ENCODE measurements at regions not wholly inside any gene's neighbourhood (a gene's known extent, or its start where the extent isn't known, plus 50 kb on each side); places are given as distances from the start of the nearest gene placed in this dataset.

DNA sequence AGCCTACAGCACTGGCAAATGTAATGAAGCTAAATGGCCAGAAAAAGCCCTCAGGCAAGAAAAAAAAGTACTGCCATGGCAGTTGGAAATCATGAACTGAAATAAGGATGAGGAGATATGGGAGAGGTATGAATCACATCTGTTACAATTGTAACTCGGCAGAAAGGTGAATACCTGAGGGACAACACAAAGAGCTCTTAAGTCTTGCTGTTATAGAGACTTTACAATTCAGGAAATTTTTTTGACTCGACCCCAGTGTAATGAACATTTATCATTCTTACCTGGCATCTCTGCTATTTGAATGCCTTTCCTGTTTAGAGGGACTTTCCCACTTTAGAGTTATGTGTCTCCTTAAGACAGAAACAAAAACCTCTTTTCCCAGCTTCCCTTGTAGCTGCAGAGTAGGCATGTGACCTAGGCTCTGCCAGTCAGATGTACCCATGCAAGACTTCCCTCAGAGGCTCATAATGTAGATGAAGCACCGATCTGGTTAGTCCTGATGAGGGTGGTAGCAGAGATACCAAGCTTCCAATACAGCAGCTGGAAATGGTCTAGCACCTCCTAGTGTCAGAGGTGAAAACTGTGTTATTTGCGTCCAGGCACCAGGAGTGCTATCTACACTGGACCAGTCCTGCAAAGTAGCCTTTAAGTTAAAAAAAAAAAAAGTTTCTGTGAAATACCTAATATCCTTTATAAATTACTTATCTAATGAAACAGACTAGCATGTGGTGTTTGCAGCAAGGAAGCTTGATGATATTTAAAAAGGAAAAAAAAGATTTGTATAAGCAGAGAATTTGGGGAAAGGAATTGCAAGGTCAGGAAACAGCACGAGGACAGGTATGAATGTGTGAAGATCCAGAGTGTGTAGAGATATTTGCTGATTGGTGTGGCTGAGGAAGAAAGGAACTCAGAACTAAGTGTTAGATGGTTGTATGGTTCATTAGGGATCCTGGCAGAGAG lies 146.9 kb upstream of the SLC1A3 start:
- no peaks in the 10 kb centered on the region for H3K4me1 ChIP-seq (ENCODE audit: control insufficient read depth, insufficient read depth, low read length)
- 15% methylated on average over 5 of the region's 5 CpGs for WGBS (ENCODE audit: insufficient coverage, insufficient replicate concordance, low lambda C conversion rate, missing lambda C conversion rate)
- ChIA-PET RAD21 (ENCODE audit: unreplicated experiment) (no interaction called here), SMC1A (ENCODE audit: uncharacterized antibody, unreplicated experiment) (interaction anchor here (0.5 to 1.9 kb wide), 5 partner anchors 9 to 194 kb away, joined by 3 to 6 read pairs (median 4); no protein-coding TSS in a partner anchor), CTCF (interaction anchor here (0.6 to 2.0 kb wide), 17 partner anchors 9 to 231 kb away, joined by 3 to 12 read pairs (median 4); no protein-coding TSS in a partner anchor), POLR2A (no interaction called here)
- H3K4me2 ChIP-seq (ENCODE audit: control insufficient read depth, insufficient read depth) = 0 out of 2 replicates have a peak overlapping the region, but pooled peaks have one; percentile 22
- TF ChIP-seq, protein P1, sequence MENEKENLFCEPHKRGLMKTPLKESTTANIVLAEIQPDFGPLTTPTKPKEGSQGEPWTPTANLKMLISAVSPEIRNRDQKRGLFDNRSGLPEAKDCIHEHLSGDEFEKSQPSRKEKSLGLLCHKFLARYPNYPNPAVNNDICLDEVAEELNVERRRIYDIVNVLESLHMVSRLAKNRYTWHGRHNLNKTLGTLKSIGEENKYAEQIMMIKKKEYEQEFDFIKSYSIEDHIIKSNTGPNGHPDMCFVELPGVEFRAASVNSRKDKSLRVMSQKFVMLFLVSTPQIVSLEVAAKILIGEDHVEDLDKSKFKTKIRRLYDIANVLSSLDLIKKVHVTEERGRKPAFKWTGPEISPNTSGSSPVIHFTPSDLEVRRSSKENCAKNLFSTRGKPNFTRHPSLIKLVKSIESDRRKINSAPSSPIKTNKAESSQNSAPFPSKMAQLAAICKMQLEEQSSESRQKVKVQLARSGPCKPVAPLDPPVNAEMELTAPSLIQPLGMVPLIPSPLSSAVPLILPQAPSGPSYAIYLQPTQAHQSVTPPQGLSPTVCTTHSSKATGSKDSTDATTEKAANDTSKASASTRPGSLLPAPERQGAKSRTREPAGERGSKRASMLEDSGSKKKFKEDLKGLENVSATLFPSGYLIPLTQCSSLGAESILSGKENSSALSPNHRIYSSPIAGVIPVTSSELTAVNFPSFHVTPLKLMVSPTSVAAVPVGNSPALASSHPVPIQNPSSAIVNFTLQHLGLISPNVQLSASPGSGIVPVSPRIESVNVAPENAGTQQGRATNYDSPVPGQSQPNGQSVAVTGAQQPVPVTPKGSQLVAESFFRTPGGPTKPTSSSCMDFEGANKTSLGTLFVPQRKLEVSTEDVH (IDR thresholded peaks at IDR 0.05; ENCODE audit: low read depth, partially characterized antibody) = no peak
- TF ChIP-seq, protein P2, sequence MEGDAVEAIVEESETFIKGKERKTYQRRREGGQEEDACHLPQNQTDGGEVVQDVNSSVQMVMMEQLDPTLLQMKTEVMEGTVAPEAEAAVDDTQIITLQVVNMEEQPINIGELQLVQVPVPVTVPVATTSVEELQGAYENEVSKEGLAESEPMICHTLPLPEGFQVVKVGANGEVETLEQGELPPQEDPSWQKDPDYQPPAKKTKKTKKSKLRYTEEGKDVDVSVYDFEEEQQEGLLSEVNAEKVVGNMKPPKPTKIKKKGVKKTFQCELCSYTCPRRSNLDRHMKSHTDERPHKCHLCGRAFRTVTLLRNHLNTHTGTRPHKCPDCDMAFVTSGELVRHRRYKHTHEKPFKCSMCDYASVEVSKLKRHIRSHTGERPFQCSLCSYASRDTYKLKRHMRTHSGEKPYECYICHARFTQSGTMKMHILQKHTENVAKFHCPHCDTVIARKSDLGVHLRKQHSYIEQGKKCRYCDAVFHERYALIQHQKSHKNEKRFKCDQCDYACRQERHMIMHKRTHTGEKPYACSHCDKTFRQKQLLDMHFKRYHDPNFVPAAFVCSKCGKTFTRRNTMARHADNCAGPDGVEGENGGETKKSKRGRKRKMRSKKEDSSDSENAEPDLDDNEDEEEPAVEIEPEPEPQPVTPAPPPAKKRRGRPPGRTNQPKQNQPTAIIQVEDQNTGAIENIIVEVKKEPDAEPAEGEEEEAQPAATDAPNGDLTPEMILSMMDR (IDR thresholded peaks at IDR 0.05 in 2 of 3, conservative IDR thresholded peaks at IDR 0.05 in 1 of 3; ENCODE audit: control insufficient read depth in 2 of 3, extremely low read depth in 1 of 3, insufficient read depth in 1 of 3, low read depth in 3 of 3, low read length in 3 of 3) = peak in 2 of 3 experiments; percentile 35 to 38; a peak in 3 of 6 replicates
- 0 out of 2 replicates have a peak, but pooled peaks have one; percentile 6 for TF ChIP-seq RAD21 (IDR thresholded peaks at IDR 0.05; ENCODE audit: insufficient read depth, low read depth, low read length)
- peak; percentile 68 for ATAC-seq
- H4K20me1 ChIP-seq (ENCODE audit: control insufficient read depth, insufficient read depth) = no peaks in the 10 kb centered on the region
- no TSS peak for BruUV-seq (replicated peaks)
- in situ Hi-C loops (cut with MboI) = no loop called here
- peak overlapping the region; percentile 7; the same call in 1 of the 2 replicates for H2AFZ ChIP-seq (ENCODE audit: control insufficient read depth, low read depth, low read length)
- H3K9me3 ChIP-seq (replicated peaks; ENCODE audit: control insufficient read depth, insufficient read depth, low read length) = no peaks in the 10 kb centered on the region
- no peaks in the 10 kb centered on the region for H3K79me2 ChIP-seq (ENCODE audit: control insufficient read depth, insufficient read depth, low read length)
- no peak overlapping the region for H3K9ac ChIP-seq (ENCODE audit: control insufficient read depth, insufficient read depth, low read length)
- DNase-seq (ENCODE audit: low read depth, low spot score) = peak; percentile 4
- intact Hi-C loops (cut with micrococcal nuclease; ENCODE audit: unreplicated experiment) = no loop called here
- H3K27me3 ChIP-seq (replicated peaks in 1 of 2; ENCODE audit: control insufficient read depth in 2 of 2, insufficient read depth in 2 of 2, low read length in 1 of 2) = no peaks in the 10 kb centered on the region
- no peak for FAIRE-seq
- no peaks in the 10 kb centered on the region for H3K36me3 ChIP-seq (ENCODE audit: control insufficient read depth in 2 of 2, insufficient read depth in 2 of 2, low read length in 1 of 2)
- H3K4me3 ChIP-seq = no peak overlapping the region
- H3K27ac ChIP-seq (ENCODE audit: control insufficient read depth, insufficient read depth) = no peak overlapping the region
